Stimulated activated CD4-positive, alpha-beta T cell treated with anti-CD3 and anti-CD28 coated beads, Interleukin-2, amount 100 ng/mL, for 24 hours (primary cell): ENCODE measurements at regions not wholly inside any gene's neighbourhood (a gene's known extent, or its start where the extent isn't known, plus 50 kb on each side); places are given as distances from the start of the nearest gene placed in this dataset.

Source experiments
- DNase-seq, 2 donors: peaks; one replicate each; pipeline ENCODE4 v3.0.0-alpha.2; 2020

- DNase-seq = no peak
Measured at GRCh38 chr13:105572401-105572800, 963.1 kb downstream of the EFNB2 start.

DNA sequence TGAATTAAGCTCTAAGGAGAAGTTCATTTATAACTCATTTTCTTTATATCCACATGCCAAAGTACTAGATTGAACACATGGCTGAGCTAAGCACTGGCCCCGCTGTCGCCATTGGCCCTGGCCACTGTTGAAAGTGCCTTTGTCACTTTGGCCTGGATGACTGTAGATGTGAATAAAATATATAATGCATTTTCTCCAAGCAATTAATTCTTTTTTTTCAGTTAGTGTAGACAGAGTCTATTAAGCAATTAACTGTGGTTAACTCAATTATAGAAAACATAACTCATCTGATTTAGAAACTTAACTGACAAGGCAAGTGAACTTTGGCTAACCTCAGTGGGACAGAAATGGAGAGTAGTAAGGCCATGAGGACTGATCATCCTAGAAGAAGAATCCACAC lies 965.6 kb downstream of the EFNB2 start:
- no peak for DNase-seq

GRCh38 chr13:105567951-105568525 lies 967.4 kb downstream of the EFNB2 start:
- DNase-seq = no peak

GRCh38 chr13:105565136-105565727 lies 970.2 kb downstream of the EFNB2 start:
- DNase-seq = no peak

GRCh38 chr13:105552078-105552477 lies 983.4 kb downstream of the EFNB2 start:
- no peak for DNase-seq

DNA sequence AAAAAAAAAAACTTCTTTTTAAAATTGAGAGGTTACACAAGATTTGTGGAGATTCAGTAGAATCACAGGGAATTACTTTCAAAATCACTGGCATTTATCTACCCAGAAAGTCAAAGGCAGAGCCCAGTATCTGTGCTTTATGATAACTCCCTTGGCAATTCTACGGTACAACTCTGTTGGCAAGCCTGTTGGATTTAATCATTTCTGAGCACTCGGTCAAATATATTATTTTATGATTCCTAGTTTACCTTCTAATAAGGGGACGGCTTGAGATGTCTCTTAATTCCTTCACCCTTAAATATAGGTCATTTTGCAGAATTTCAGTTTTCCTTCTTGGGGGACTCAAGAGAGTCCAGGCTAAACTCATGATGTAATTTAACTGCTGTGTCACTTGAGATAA lies 987.6 kb downstream of the EFNB2 start:
- no peak for DNase-seq

DNA sequence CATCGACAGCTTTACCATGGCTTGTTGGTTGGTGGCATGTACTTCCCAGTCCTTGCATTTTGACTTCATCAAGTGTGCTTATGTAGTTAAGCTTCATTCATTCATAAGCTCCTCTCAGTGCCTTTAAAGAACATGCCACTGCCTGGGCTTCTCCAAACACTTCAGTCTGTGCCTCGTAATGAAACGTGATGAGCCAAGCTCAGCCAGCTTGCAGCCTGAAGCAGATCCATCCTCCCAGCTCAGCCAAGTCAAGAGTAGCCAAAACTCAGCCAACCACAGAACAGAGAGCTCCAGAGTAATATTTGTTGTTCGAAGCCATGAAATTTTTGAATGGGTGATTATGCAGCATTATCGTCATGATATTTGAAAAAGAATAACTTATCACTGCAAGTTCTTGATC lies 989.7 kb downstream of the EFNB2 start:
- no peak for DNase-seq

DNA sequence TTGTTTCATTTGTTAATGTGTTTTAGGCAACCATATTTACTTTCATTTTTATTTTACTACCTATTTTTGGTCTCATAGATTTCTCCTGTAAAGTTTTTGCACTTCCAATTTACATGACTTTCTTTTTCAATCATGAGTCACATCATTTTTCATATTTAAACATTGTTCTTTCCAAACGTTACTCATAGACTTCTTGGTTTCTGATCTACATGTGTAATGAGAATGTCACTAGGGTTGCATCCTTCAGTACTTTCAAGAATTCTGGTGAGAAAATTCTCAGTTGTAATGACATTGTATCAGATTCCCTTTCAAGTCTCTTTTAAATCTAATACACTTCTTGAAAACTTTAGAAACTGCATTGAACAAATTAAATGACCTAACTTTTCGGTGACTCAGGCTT lies 991.7 kb downstream of the EFNB2 start:
- DNase-seq = no peak

DNA sequence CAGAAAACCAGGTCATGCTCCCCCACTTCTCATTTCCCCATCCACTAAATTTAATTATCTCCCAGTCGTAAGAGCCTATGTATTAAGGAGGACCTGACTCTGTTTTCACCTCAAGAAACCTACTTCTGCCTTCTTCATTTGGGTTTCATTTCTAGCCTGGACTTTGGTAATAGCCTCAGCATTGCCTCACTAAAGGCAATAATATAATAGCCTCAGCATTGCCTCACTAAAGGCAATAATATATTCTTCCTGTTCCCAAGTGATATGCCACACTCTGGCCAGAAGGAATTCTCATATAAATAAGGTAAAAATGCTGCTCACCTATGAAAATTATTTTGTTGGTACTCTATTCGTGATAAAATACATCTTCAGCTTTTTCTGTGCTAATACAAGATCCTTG lies 993.9 kb downstream of the EFNB2 start:
- DNase-seq = no peak

- DNase-seq = no peak
Measured at GRCh38 chr13:105538346-105538745, 997.1 kb downstream of the EFNB2 start.

- DNase-seq = no peak
Measured at GRCh38 chr13:105537113-105537512, 998.3 kb downstream of the EFNB2 start.

DNA sequence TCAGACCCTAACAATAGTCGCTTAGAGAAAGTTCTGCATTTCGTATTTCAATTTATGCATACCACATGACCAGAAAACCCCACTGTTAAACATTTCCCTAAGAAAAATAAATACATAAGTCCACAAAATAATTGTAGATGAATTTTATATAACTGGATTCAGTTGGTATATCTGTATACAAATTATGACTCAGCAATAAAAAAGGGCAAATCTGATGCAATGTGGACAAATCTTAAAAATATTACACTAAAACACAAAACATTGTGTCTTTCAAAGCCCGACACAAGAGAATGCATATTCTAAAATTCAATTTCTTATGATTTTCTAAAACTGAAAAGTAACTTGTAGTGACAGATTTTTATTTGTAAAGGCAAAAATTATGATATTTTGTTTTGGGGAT lies 1005.0 kb downstream of the EFNB2 start:
- no peak for DNase-seq

- DNase-seq = no peak
Measured at GRCh38 chr13:105527127-105527526, 1008.3 kb downstream of the EFNB2 start.

GRCh38 chr13:105519771-105520170 lies 1015.7 kb downstream of the EFNB2 start:
- no peak for DNase-seq

DNA sequence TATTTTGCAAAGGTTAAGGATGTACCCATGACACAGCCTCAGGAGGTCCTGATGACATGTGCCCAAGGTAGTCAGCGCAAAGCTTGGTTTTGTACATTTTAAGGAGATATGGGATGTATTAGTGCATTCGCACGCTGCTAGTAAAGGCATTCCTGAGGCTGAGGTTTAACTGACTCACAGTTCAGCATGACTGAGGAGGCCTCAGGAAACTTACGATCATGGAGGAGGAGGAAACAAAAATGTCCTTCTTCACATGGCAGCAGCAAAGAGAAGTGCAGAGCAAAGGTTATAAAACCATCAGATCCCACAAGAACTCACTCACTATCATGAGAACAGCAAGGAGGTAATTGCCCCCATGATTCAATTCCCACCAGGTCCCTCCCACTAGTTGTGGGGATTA lies 1017.4 kb downstream of the EFNB2 start:
- no peak for DNase-seq

- no peak for DNase-seq
Measured at GRCh38 chr13:105514401-105514800, 1021.1 kb downstream of the EFNB2 start.

DNA sequence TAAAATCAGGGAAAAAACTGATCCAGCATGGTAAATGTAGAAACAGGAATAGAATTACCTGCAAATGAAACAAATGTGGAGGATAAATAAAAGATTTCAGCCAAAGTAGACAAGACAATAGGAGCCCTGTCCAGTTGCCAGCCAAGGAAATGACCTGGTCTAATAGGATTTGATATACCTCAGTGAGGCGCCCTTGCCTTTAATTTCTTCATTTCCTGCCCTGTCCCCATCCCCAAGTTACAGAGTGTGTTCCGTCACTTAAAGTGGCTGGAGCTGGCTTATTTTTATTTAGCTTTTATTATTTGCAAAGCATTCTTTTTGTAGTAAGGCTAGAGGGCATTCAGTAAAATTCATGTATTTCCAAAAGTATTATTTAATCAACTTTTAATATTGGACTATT lies 1022.0 kb downstream of the EFNB2 start:
- no peak for DNase-seq

DNA sequence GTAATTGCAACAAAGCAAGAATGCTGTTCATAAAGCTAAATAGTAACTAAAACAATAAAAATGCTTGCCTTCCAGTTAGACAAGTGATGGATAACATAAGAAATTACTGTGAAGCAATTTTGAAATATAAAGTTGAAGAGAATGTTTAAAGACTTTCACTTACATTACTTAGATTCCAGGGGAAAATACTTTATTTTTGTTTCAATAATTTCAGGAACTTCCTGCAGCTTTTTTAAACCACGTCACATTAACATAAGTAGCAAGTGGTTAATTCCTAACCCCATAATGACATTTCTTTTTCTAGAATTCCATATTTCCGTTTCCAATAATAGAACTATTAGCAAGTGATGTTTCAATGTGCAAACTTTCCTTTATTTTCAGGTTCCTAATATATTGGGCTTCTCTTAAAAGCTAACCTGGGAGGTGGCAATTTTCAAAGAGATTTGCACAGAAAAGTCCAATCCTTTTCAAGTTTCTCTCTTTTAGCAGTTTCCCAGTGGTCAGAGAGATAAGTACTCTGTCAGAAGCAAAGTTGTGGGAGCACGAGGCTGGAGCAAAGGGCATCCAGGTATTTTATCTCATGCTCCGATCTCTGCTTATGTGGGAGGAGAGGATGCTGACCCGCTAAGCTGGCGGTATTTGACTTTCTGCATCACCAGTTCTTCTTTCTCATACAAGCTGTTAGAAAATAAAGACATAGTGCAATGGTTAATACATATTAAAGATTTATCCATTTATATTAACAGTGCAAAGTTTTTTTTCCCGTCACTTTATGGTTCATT lies 1025.3 kb downstream of the EFNB2 start:
- DNase-seq = no peak

DNA sequence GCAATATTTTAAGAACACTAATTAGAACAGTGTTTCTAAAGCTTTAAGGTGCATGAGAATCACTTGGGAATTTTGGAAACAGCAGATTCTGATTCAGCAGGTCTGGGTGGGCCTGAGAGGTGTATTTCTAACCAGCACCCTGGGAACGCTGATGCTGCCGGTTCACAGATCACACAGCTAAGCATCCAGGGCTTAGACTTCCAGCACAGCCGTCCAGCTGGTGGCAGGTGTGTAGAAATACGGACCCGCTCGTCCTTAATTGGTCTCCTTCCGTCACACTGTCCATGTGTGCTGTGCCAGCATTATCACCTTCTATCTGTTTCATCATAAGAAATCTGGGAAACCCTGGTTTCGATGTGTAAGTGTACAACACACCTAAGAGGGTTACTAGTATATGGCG lies 1029.0 kb downstream of the EFNB2 start:
- DNase-seq = no peak

- DNase-seq = no peak
Measured at GRCh38 chr13:105502193-105502592, 1033.3 kb downstream of the EFNB2 start.

- DNase-seq = no peak
Measured at GRCh38 chr13:105497597-105497996, 1037.9 kb downstream of the EFNB2 start.

GRCh38 chr13:105492216-105492615 lies 1043.2 kb downstream of the EFNB2 start:
- DNase-seq = no peak

GRCh38 chr13:105491345-105491744 lies 1044.1 kb downstream of the EFNB2 start:
- no peak for DNase-seq

DNA sequence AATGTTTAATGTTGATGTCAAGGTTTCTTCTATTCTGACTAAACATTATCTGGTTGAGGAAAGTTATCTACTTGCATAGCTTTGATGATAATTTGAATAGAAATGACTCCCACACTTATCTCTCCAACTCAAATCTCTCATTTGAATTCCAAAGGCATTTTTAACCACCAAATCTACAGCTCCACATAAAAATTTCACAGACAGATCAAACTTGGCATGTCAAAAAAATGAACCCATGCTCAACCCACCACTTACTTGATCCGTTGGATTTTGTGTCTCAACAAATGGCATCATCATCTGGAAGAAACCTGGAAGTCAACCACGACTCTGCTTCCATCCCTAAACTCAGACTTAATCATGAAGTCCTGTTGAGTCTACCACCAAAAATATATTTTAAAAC lies 1050.4 kb downstream of the EFNB2 start:
- DNase-seq = no peak
